ENCODE measurements at regions not wholly inside any gene's neighbourhood (a gene's known extent, or its start where the extent isn't known, plus 50 kb on each side); places are given as distances from the start of the nearest gene placed in this dataset.

DNA sequence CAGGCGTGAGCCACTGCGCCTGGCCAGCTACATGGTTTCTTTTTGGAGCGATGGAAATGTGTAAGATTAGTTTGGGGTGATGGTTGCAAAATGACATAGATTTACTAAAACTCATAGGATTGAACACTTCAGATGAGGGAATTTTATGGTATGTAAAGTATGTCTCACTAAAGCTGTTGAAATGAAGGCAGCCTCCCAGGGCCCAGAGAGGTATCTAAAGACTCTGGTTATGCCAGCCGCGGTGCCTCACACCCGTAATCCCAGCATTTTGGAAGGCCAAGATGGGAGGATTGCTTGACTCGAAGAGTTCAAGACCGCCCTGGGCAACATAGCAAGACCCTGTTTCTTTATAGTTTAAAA lies 254.9 kb downstream of the PARN start:
- TF ChIP-seq, protein P1, sequence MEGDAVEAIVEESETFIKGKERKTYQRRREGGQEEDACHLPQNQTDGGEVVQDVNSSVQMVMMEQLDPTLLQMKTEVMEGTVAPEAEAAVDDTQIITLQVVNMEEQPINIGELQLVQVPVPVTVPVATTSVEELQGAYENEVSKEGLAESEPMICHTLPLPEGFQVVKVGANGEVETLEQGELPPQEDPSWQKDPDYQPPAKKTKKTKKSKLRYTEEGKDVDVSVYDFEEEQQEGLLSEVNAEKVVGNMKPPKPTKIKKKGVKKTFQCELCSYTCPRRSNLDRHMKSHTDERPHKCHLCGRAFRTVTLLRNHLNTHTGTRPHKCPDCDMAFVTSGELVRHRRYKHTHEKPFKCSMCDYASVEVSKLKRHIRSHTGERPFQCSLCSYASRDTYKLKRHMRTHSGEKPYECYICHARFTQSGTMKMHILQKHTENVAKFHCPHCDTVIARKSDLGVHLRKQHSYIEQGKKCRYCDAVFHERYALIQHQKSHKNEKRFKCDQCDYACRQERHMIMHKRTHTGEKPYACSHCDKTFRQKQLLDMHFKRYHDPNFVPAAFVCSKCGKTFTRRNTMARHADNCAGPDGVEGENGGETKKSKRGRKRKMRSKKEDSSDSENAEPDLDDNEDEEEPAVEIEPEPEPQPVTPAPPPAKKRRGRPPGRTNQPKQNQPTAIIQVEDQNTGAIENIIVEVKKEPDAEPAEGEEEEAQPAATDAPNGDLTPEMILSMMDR (IDR thresholded peaks at IDR 0.05): no peak
- TF ChIP-seq EP300 (IDR thresholded peaks at IDR 0.05) (no peak), POLR2AphosphoS5 (IDR thresholded peaks at IDR 0.05) (no peak), POLR2A (IDR thresholded peaks at IDR 0.05) (no peak)

All from suprapubic skin (tissue), 4 donors.